ENCODE measurements at regions not wholly inside any gene's neighbourhood (a gene's known extent, or its start where the extent isn't known, plus 50 kb on each side); places are given as distances from the start of the nearest gene placed in this dataset.
"Not testable (repeated sequence)": the region's sequence is repeated elsewhere in the genome, so short reads cannot be mapped to it uniquely, and the experiment has no call there.

DNA sequence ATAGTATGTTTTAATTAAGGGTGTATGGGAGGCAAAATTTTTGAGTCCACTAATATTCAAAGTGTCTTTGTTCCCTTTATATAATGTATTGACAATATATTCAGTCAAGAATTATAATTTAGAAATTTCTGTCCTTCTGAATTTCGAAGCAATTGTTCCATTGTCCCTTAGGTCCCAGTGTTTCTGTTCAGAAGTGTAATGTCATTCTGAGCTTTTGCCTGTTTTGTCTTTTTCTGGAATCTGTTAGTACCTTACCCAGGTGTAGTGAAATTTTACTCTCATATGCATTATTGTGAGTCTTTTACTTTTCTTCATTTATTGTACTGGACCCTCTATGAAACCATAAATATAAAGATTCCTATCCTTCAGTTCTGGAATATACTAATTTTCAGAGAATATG, 505.7 kb upstream of the KIF2B start:
- DNase-seq: no peak

DNA sequence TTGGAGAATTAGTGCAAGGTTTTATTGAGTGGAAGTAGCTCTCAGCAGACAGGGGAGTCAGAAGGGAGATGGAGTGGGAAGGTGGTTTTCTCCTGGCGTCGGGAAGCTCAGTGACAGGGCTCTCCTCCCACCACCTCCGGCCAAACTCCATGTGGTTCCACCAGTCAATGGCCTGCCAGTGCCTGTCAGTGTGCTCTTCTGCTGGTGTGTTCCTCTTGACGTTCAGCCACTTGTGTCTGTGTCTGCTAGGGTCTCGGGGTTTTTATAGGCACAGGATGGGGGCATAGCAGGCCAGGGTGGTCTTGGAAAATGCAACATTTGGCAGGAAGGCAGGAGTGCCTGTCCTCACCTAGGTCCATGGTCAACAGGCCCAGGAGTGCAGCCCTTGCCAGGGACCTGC, 506.7 kb upstream of the KIF2B start:
- DNase-seq: no peak

DNA sequence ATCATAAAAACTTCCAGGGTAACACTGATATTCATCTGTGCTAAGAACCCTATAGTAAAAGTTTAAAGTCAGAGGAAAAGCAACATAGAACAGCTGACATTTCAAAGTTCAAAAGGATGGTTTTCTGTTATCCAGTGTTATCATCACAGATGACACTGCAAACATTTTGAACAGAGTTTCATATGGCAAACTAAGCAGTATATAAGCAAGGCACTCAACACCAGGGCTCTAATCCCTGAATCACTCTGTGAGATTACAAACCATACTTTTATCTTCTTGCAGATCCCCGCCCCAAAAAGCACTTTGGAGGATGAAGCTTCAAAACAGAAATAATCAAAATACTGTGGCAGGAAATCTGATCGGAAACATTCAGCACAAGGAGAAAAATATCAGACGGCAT, 508.2 kb upstream of the KIF2B start:
- no peak for DNase-seq

DNA sequence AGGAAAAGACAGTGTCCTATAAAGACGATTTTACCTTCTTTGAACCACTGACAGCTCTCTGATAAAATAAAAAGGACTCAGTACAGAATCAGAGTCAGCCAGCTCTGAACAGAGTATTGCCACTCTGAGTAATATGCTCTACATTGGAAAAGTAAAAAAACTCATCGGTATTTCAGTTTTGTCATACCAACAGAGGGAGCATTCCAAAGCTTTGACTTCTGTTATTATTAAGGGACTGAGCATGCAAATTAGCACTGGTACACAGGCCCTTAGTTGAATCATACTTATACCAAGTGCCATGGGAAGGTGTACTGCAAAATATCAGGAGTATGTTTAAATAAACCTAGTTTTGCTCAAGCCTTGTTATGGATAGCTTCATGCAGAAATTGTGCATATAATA, 509.0 kb upstream of the KIF2B start:
- no peak for DNase-seq

DNA sequence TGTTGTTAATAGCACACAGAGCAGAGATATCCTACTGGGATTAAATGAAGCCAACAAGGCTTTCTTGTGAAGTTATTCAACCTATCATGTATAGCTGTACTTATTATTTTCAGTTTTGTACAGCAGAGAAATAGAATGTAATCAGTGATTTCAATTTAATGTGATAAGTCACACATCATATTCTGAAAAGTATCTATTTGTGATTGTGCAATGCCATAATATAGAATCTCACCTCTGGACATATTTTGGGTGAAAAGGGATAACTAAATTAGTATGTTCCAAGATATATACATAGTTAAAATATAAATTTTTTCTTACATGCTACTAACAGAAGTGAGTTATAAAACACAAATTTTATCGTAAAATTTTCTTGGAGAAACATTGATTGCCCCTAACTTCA, 544.3 kb upstream of the KIF2B start:
- no peak for DNase-seq

DNA sequence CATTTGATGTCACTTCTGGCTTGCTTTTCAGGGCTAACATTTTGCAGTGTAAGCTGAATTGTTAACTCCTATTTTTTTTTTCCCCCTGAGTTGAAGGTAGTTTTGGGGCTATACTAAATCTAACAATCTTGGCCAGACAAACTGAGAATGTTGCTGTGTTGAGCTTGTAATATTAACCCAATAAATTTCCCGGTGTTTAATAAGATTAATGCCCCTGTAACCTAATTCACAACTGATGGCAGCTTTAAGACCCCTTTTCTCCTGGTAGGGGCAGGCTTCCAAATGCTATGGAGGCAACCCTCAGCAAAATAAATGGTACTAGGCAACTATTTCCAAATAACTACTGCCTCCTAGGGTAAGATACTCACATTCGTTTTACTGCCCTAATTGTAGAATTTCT, 549.6 kb upstream of the KIF2B start:
- no peak for DNase-seq

DNA sequence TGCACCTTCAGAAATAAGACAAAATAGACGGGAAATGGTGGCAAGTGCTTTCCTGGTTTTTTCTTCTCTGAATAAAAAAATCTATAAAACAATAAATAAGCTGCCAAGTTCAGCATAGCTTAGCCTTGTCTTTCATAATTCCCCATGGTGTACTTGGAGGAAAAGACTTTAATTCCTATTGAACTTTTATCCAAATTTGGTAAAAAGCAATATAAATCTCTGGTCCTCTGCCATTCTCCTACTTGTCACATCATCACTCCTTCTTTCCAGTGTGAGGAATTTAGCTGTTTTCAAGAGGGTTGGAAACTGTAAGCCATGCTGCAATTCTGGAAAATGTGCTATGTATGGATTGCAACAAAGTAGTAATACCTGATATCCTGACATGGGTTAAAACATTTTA, 551.8 kb upstream of the KIF2B start:
- no peak for DNase-seq

DNA sequence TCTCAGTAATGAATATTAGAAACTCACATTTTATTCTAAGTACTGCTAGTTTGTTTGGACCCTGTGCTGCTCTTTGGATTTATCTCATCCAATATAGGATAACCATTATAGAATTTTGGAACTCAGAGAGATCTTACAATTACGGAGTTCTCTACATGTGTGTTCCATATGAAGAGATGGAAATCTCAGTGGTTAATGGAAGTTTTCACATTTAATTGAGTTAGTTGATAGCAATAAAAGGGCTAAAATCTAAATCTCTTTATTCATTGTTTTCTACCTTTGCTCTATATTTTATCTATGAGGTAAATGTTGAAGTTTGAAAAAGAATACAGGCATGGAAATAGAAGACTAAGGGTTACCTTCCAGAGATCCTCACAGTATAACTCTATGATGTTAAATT, 558.0 kb upstream of the KIF2B start:
- no peak for DNase-seq

DNA sequence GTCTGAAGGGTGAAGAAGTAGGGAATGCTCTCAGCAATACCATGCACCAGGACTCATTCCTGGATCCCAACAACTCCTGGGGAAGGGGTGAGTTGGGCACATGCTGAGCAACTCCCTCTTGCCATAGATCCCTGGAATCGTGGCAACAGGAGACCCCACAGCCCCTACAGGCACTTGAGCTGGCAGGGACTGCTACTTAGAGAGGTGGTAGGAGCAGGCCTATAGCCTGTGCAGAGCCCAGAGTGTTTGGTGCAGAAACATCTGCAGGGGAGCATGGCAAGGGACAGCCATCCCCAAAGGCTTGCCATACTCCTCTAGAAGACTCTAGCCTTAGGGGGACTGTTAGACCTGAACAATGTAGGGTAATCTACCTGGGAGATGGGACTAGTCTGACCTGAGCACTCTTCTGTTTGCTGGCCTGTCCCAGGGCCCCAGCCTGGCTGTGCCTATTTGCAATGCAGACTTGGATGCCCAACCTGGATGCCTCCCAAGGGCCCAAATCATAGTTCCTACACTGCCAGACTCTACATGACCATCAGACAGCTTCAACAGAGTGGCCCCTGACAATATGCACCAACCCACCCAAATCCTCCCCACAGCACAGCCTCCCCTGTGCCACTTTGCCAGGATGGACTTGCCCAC, 568.6 kb upstream of the KIF2B start:
- DNase-seq: no peak

DNA sequence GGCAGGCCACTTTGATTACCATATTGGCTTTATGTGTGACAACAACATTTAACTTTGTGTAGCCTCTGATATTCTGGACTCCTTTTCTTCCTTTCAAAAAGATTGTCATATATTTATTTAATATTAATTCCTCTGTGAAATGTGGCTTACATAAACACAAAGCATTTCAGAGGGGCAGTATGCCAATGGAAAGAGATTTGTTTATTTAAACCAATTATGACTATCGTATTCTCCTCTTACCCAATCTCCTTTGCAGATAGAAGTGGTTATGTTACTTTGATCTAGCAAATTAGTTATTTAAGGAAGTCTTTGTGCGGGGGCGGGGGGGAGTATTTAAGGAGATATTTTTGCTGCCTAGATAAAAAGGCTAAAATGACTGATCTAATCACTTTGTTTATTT, 573.7 kb upstream of the KIF2B start:
- DNase-seq: no peak

DNA sequence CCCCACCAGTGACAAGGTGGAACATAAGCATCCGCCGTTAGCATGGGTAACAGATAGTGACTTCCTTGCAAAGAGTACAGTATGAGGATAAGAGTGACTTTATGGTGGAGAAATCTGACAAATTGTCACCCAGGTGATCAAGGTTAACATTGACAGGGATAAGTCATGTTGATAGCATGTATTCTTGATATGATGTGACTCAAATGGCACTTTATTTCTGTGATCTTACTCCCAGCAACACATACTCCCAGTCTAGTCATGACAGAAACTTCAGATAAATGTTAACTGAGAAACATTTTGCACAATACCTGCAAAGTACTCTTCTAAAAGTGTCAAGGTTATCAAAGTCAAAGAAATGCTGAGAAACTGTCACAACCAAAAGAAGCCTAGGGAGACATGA, 588.6 kb upstream of the KIF2B start:
- no peak for DNase-seq

DNA sequence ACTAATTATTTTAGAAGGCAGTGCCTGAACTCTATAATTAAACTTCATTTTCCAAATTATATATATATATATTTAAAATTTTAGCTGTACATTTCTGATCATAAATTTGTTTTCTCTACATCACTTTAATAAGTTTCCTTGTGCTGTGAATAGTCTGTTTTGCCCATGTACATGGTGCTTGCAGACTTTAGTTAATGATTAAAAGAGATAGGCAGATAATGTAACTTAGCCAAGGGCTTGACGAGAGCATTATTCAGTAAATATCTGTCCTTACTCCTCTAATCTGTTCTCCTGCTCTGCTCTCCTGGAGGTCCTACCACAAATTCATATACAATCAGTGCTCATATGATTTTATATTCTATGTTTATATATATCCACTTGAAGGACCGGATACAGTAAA, 595.2 kb upstream of the KIF2B start:
- no peak for DNase-seq

DNA sequence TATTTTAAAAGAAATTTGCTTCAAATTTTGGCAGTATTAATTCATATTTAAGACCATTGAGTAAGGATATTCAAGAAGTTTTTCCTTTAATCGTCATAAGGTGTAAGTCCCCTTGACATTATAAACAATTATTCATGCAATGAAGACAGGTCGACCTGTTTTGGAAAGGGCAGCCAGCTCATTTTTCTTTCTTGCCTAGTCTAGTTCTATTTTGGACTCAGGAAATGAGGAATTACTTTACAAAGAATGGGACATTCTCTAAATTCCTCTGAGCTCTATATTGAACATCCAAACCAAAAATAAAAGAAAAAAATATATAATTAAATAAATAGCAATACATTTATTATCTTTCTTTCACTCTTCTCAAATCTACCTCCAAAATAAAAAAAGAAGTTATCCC, 595.6 kb upstream of the KIF2B start:
- DNase-seq: no peak

DNA sequence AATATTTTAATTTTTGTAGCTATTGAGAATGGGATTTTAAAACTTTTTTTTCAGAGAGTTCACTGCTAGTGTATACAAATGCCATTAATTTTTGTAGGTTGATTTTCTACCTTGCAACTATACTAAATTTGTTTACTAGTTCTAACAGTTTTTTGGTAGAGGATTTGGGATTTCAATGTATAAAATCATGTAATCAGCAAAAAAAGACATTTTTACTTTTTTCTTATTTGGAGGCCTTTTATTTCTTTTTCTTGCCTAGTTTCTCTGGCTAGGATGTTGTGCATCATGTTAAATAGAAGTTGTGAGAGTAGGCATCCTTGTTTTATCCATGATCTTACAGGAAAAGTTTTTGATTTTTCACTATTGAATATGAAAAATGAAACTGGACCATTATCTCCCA, 602.9 kb upstream of the KIF2B start:
- no peak for DNase-seq

DNA sequence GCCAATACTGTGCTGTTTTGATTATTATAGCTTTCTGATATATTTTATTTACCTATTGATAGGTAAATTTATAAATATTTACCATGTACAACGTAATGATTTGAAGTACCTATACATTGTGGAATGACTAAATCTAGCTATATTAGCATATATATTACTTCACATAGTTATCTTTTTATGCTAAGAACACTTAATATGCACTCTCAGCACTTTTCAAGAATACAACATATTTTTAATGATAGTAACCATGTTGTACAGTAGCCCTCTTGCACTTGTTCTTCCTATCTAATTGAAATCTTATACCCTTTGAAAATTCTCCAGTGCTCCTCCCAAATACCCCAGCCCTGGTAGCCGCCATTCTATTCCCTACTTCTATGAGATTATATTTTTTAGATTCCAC, 604.0 kb upstream of the KIF2B start:
- DNase-seq: no peak

DNA sequence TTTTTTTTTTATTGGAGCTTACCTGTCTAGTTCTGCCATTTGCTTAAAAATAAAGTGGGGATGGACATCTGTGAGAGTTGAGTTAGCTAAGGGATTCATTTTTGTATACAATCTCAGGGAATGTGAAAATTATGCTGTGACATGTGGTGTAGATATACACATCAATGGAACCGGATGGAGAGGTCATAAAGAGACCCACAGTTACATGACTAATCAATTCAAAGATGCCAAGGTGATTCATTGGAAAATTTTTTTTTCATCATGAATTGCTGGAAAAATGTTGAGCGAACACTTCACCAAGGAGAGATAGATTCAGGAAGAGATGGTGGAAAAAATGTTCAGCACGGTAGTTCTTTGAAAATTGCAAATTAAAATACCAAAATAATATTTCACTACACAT, 605.4 kb upstream of the KIF2B start:
- DNase-seq: no peak

DNA sequence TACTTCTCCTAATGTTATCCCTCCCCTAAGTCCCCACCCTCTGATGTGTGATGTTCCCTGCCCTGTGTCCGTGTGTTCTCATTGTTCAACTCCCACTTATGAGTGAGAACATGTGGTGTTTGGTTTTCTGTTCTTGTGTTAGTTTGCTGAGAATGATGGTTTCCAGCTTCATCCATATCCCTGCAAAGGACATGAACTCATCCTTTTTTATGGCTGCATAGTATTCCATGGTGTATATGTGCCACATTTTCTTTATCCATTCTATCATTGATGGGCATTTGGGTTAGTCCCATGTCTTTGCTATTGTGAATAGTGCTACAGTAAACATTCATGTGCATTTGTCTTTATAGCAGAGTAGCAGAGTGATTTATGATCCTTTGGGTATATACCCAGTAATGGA, 613.8 kb upstream of the KIF2B start:
- not testable (repeated sequence) for DNase-seq

DNA sequence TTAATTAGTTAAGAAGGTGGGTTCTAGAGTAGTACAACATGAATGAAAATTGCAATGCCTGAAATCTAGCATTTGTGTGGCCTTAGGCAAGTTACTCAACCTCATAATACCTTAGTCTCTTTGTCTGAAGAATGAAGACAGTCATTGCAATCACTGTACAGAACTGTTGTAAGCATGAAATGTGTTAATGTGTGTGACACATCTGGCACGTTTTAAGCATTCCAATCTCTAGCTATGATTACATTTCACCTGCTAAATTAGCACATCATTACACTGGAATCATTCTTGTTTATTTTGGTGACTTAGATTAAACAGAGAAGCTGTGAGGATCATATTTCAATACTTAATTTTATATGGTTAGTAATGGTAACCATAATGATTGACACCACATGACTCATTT, 629.7 kb upstream of the KIF2B start:
- no peak for DNase-seq

DNA sequence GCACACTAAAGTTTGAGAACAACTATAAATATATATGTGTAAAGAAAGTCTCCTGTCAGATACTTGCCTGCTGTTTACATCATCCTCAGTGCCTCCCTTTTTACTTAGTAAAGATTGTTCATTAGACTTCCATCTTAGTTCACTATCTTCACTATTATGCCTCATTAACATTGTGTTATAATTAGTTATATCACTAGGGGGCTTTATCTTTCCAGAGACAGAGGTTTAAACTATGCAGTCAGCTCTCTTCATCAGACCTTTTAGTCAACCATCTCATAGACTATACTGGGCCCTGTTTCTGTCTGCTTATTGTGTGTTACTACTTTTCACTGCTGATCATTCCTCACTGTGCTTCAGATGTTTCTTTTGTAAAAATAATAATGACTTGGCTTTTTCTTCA, 630.8 kb upstream of the KIF2B start:
- DNase-seq: no peak

DNA sequence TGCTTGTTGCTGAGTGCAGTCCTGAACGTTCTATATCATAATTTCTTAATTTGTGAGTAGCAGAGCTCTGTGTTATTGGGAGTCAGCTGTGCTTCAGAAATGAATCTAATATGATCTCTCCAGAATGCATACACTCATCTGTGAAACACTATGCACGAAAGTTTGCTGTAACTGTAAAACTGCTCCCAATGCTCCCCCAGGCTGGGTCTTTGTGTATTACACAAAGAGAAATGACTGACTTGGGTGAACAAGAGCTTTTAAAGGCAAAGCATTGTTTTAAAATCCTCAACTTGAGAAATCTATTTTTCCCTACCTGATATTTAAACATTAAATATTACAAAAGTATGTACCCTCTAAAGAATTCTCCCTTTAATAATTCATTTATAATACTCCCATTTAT, 636.7 kb upstream of the KIF2B start:
- DNase-seq: no peak

DNA sequence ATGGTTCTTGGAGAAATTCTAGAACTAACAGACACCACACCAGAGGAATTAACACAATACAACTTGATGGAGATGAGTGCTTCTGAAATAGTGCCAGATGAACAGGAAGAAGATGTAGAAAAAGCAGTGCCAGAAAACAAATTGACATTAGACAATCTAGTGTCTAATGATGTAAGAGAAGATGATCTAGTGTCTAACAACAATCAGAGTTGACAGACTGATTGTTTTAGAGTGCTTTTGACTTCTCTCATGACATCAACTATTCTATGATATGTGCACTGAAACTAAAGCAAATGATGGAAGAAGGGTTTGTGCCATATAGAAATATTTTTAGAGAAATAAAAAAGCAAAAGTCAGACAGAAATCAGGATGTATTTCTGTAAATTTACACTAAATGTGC, 646.1 kb upstream of the KIF2B start:
- DNase-seq: no peak

DNA sequence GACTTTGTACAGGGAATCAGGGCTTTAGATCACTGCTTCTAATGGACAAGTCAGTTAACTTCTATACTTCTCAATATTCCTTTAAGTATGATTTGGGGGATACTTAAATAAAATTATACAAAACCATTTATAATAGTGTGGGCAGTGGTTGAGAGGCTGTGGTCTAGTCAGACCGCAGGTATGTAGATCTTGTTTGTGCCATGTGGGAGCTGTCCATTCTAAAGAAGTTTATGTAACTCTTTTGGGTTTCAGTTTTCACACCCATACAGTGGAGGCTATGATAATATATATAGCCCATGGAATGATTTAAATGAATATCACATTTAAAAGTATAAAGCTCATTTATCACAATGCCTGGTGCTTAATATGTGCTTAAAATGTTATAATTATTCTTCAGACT, 654.3 kb upstream of the KIF2B start:
- no peak for DNase-seq

DNA sequence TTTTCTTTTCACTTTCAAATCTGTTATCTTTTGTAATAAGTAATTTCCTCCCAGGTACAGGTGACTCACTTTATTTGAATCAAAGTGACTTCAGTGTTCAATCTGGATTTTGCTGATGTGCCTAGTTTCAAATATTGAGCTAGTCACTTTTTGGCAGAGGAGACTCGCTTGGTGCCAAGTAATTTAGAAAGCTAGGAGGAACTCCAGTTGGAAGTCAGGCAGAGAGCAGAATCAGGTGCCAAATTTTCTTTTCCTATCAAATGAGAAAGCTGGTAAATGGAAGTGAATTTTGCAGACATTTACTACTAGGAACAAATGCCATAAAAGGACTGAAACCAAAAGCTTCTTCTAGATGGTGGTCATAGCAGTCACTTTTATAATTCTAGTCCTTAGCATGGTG, 656.0 kb upstream of the KIF2B start:
- no peak for DNase-seq

DNA sequence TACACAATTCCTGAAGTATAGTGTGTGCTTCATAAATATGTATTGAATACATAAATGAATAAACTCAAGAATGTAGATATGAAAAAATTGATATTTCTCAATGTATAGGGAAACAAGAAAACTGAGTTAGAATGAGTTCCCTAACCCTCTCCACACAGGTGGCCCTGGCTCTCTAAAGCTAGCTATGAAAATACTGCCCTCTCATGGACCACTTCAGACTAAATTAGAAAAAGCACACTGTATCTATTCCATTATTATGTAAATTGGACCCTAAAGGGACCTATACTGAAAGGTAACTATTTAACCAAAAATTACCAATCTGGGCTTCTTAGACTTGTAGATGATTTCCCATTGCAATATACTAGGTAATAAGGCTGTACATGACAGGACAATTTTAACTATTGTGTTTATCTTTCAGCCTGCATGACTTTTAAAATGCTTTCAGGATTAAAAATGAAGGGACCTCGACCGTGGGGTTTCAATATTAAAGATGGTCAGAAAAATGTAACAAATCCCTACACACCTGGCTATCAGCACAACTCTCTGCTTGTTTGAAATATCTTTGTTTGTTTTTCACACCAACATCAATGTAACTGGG, 672.5 kb upstream of the KIF2B start:
- no peak for DNase-seq

DNA sequence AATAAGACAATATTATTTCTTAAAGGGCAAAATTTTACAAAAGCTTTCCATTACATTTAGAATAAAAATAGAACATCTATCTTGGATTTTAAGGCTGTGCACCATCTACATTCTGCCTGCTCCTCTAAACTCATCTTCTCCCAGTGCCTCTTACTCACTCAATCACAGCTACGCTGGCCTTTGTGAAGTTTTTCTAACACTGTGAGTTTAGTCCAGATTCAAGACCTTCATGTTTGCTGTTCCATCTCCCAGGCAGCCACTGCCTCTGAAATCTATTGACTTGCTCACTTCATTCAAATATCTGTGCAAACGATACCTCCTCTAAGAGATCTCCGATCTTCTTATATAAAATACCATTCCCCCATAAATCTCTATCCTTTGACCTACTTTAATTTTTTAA, 673.4 kb upstream of the KIF2B start:
- no peak for DNase-seq

DNA sequence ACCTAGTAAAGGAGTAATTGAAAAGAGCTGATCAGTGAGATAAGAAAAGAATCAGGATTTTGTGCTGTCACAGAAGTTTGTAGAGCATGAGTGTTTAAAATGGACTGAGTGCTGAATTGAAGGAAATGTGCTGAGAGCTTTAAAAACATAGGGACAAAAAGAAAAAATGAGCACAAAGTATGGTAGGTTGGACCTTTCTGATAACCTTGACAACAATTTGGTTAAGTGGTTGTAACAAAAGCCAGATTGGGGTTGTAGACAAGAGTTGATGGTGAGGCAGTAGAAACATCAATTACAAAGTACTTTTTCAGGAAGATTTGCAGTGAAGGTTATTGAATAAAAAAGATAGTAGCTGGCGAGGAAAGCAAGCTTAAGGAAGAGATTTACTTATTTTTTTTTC, 674.7 kb upstream of the KIF2B start:
- no peak for DNase-seq
